SH-SY5Y (cell line): ENCODE measurements at regions not wholly inside any gene's neighbourhood (a gene's known extent, or its start where the extent isn't known, plus 50 kb on each side); places are given as distances from the start of the nearest gene placed in this dataset.

Experiments used
- GATA2 ChIP-seq: IDR thresholded peaks from 2 replicates; pipeline ENCODE4 v1.6.1; 2011; ENCODE audit warnings: mild to moderate bottlenecking, low read depth, low read length
- GATA3 ChIP-seq: IDR thresholded peaks from 2 replicates; pipeline ENCODE4 v1.6.1; 2011; ENCODE audit warnings: low read depth, mild to moderate bottlenecking, low read length, moderate library complexity

DNA sequence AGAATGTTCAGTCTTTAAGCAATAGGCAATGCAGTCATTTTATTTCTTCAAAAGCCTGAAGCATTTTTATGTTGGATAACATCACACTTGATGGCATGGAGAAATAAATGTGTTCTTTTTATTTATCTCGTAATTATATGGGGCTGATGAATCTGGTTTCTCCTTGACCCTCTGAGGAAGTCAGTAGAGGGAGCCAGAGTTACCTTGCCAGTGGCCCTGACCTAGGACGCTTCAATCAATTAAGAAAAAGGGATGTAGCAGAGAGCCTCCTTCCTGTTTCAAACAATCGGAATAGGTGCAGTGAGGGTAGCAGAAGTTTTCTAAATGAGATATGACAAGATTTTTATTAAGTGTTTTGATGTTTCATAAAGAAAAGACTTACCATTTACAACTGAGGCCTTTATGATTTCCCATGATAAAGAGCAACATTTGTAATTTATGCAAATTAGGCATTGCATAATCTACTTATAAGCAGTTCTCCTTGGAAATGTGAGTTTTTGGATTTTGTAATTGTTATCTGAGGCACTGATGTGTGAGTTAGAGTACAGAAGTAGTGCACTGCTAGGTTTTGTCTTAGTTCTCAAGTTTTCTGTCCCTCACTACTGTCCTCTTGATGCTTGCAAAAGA, 129.1 kb downstream of the RAP2B start:
- TF ChIP-seq GATA3, result no peak
- no peak for TF ChIP-seq GATA2

DNA sequence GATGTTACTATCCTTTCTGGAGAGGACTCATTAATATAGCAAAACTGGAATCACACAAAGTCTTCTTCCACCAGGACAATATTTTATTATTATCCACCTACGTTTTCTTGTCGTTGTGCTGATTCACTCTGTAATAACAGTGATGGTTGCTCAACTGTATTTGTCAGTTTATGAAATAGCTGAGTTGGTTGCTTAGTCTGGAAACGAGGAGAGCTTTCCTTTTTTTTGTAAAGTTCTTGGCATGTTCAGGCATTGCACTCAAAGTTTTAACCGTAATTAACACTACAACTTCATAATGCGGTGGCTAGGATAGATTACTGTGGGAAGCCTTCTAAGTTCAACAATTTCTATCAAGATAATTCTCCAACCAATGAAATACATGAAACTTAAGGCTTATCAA, 131.2 kb downstream of the RAP2B start:
- TF ChIP-seq GATA2, result no peak
- no peak for TF ChIP-seq GATA3

DNA sequence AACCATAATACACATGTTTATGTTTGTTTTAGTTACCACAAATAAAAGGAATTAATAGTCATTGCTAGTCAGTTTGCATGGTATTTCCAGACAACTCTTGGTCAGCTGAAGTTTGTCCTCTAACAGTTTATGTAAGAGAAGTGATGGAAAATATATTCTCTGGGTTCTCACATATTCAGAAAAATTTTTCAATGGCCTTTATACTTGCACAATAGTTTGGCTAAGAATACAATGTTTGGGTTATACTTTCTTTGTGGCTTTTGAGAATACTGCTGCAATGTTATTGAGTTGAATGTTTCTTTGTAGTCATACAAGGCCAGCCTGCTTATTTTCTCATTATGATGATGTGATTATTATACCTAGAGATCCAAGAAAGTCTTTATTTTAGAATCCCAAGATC, 133.9 kb downstream of the RAP2B start:
- TF ChIP-seq GATA2 (no peak), GATA3 (no peak)

DNA sequence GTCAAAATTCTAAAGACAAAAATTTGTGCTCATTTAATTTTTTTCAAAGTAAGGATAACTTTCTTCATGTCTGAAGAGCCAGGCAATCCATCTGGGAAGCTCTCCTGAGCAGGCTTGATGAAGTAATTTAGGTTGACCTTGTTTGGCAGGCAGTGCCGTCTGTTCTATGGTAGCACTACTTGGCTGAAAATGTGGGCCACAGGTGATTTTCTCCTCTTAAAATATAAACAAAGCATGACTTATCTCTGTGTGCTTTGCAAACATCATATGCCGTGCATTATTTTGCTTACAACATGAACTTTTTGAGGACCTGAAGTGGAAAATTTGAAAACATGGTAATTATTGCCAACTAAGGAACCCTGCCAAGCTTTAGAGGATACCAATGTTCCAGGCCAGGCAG, 143.2 kb downstream of the RAP2B start:
- TF ChIP-seq GATA2 (no peak), GATA3 (no peak)

DNA sequence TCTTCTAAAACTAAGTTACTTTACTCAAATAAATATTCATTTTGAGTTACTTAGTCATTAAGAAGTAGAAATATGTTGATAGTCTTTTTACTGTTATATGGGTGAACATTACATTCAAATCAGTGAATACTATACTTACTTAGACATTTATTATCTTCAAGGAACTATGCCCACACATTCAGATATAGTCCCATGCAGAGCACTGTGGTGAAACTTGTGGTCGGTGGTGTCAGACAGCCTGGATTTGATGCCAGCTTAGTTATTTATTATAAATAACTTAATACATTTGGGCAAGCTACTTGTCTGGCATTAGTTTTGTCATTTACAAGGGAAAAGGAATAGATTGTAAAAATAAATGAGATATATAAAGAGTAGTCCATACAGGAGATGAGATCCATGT, 149.5 kb downstream of the RAP2B start:
- TF ChIP-seq GATA2 (no peak), GATA3 (no peak)

DNA sequence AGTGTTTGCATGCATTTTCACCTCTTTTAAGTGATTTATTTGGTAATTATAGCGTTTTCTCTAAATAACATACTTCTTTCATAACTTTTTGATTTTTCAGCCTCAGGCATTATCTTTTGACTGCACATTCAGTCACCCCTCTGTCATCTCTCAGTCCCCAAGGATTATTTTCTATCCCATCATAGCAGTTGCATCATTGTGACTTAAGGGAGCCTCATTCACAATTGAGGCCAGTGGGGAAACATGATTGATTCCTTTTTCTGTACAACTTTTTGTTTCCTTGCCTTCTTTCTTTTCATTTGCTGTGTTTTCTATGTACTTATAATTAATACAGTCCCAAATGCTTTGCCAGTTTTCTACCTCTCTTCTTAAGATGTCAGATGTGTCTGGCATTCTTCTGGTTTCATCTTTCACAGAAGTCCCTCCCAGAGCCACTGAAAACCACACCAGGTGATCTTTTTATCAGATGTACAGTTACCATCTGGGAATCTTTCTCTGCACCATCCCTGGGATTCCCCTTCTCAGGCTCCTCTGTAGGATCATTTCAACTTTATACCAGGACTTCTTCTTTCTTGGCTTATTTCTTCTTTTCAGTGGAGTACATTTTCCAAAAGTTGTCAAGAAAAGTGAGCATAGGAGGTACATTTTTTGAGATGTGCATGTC, 151.4 kb downstream of the RAP2B start:
- no peak for TF ChIP-seq GATA2
- TF ChIP-seq GATA3, result no peak

DNA sequence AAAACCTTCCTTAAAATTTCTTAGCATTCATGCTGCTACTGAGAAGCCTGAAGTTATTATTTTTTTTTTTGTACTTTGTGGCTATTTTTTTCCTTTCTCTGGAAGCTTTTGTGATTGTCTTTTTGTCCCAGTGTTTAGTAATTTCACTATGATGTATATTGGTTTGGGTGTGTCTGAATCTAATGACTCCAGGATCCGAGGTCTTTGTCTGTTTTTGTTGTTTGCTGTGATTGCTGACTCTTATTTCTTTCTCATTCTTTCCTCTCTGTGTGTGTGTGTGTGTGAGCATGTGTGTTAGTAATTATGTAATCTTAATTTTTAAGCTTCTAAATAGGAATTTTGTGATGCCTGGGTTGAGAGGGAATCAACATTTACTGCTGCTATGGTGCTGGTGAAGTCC, 152.0 kb downstream of the RAP2B start:
- TF ChIP-seq GATA3, result no peak
- TF ChIP-seq GATA2, result no peak

DNA sequence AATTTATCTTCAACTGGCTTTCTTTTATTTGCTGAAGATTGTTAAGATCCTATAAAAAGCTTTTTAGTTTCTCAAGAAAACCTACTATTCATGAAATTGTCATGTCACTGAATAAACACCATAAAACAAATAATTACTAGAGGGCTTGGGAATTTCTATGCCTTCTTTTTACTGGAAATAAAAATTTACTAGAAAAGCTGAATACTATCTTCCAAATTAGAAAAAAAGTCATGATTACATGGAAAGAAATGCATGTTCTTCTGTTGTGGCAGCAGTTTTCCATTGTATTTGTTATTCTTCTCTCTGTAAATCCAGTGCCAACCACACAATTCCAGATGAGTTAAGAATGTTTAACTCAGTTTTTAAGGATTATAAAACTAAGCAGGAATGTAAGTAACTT, 153.8 kb downstream of the RAP2B start:
- TF ChIP-seq GATA2, result no peak
- TF ChIP-seq GATA3, result no peak

DNA sequence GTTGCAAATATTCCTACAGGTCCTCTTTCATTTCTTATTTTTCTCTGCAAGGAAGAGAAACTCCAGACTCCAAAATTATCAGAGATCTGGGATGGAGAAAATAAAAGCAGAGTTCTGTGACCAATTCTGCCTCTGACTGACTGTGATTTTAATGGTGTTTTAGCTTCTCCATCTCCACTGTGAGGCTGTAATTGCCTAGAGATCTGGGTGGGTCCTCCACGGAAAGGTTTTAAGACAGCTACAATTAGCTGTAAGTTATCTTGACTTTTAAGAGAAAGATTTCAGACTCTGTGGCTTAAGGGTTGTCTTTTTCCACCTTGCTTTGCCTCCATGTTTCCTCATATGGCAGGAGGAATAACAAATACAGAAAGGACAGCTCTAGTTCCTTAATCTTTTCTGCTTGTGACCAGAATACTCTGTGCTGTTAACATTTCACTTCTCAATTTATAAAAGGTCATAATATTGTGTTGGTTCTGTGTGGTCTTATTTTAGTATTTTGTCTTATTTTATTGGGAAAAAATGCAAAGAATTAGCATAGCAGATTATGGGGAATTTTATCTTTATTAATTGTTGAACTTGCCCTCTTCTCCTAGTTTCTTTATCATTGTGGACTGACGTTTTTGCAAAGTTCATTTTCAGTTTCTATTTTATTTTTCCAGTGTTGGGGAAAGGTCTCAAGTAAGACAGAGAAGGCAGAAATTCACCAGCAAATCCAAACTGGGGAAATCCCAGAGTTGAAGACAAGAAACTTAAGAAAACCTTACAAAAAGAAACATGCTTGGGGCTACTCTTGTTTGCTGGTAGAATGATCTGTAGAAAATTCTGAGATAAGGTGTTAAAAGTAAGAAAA, 157.9 kb downstream of the RAP2B start:
- no peak for TF ChIP-seq GATA3
- TF ChIP-seq GATA2, result no peak

DNA sequence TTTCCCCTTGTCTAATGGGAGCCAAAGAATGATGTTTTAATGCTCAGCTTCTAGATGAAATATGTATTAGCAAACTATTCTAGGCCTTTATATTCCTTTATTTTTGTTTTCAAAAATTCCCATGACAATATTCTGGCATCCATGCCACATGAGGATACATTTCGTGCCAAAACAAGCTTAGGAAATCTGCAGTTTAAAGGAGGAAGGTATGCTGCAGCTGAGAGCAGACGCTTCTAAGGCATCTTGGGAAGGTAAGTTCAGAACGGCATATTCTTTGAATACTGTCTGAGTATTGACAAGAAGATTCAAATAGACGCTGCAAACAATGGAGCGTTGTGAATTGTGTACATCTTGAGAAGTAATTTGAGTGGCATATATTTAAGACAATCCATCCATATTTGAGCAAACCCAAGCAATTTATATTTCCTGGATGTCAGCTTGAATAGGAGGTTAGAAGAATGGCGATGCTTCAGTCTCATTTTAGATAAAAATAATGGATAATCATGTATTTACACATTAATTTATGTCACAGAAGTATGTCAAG, 158.6 kb downstream of the RAP2B start:
- TF ChIP-seq GATA3 (no peak), GATA2 (no peak)

DNA sequence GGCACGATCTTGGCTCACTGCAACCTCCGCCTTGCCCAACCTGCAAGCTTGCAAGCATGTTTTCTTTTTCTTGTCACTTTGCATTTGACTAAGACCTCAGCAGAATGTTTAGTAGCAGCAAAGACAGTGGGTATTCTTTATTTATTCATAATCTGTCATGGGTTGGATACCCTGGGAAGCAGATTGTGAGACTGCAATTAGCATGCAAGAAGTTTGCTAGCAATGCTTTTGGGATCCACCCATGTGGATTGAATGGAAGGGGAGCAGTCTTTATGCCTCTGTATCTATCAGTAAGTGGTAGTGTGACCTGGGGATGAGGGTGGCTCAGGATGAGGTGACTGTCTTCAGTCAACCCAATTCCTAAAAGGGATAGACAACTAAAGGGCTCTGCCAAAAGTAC, 166.7 kb downstream of the RAP2B start:
- TF ChIP-seq GATA3, result no peak
- TF ChIP-seq GATA2, result no peak

DNA sequence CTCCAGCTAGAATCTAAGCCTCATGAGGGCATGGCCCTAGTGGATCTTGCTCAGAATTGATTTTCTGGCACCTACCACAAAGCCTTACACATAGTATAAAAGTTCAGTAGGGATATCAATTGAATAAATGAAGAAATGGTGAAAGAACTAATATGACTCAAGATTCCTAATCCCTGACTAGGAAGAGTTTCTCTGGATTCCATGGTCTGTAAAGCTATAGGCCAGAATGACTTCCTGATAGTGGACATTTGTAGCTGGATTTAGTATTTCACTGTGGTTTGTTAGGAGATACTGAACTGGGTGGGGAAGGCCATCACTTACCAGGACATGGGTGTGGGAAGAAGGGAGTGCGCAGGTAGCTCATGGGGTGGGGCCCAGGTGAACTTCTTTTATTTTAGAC, 168.9 kb downstream of the RAP2B start:
- TF ChIP-seq GATA3, result no peak
- TF ChIP-seq GATA2, result no peak

DNA sequence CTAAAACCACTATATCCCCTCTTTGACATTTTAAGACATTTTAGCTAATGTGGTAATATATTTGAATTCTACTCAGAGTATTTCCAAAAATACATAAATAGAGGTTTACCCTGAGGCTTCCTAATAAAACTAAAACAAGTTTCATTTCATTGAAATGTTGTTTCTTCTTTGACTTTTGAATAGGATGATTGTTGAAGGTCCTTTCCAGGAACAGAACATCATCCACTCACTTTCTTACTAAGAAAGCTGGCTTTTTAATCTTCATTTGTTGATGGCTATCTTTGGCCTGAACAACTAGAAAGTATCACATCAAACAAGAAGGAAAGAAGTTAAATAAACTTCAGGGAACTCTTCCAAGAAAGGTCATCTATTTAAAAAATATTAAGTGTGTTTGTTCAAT, 169.7 kb downstream of the RAP2B start:
- TF ChIP-seq GATA3 (no peak), GATA2 (no peak)

DNA sequence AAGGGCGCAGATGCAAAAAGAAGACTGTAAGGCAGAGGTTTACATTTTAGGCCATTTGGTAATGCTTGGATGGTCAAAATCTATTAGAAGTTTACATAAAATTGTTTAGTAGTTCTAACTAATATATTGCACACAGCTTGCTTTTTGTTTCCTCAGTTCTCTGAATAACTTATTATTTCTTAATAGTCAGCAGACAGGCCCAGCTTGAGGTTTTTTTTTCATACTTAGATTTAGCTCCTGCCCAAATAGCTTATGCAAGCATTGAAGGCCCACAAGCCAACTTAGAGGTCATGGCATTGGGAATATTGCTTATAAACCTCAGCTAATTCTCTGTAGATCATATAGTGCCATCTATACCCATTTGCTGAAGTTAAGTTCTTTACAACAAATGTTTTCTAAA, 172.5 kb downstream of the RAP2B start:
- TF ChIP-seq GATA2, result no peak
- TF ChIP-seq GATA3, result no peak

DNA sequence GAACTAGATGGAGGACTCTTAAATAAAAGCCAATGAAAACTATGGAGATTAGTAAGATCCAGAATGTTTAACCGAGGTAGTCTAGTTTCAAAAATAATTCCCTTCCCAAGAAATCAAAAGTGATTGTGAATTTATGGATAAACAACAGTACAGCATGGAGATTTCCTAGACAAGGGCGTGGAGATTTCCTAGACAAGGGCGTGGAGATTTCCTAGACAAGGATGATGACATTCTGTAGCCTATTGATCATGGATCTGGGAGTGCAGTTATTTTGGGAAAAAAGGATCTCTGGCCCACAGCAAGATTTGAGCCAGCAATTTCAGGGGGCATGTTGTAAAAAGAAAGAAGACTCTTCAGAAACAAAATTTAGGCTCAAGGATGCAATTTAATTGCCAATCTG, 175.3 kb downstream of the RAP2B start:
- TF ChIP-seq GATA2, result no peak
- no peak for TF ChIP-seq GATA3

DNA sequence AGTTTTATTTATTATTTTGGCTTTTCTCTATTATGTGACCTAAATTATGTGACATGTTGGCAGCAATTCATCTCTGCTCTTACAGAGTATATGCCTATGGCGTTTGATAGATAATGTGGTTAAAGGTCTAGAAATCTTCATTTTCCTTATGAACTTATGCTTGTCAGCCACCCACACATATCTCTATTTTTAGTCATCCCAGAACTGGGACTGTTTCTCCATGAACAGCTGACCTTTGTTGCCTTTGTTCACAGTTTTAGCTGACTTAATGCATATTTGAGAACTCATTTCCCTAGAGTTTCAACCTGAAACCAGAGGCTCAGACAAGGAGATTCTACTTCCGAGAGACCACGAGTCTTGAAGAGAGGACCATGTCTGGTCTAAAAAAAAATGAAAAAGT, 176.5 kb downstream of the RAP2B start:
- TF ChIP-seq GATA2, result no peak
- TF ChIP-seq GATA3, result no peak
